PFSK-1 (cell line): ENCODE measurements at regions not wholly inside any gene's neighbourhood (a gene's known extent, or its start where the extent isn't known, plus 50 kb on each side); places are given as distances from the start of the nearest gene placed in this dataset.

Experiments
- POLR2AphosphoS5 ChIP-seq: IDR thresholded peaks from 2 replicates; pipeline ENCODE4 v1.6.1; 2012; ENCODE audit warnings: low read depth, mild to moderate bottlenecking, control low read depth, low read length, moderate library complexity
- SIN3A ChIP-seq: IDR thresholded peaks from 2 replicates; pipeline ENCODE4 v1.6.1; 2012; ENCODE audit warnings: mild to moderate bottlenecking, low read length, moderate library complexity, borderline replicate concordance; ENCODE audit not compliant: insufficient read depth
- TF ChIP-seq, protein P1 (sequence below), 2 experiments: IDR thresholded peaks; 2 replicates each; pipeline versions ENCODE4 v1.6.1 to v1.8.0; 2011 to 2012; ENCODE audit warnings: low read depth in 2 of 2, low read length in 2 of 2, control low read depth in 1 of 2, inconsistent platforms in 1 of 2, mild to moderate bottlenecking in 1 of 2, moderate library complexity in 1 of 2; ENCODE audit not compliant: insufficient read depth in 1 of 2

DNA sequence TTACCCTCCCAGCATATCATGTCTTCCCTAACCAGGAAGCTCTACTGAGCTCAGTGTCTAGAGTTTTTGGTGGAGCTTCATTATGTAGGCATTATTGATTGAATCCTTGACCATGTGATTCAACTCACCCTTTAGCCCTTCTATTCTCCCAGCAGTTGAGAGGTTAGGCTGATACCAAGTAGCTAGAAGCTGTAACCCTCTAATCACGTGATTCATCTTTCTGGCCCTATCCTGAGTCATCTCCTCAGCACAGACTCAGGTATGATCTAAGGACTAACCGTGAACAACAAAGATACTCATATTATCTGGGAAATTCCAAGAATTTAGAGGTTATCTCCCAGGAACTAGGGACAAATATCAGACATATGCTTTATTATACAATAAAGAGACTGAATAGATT, 625.5 kb downstream of the JRKL start:
- TF ChIP-seq POLR2AphosphoS5 (no peak), SIN3A (no peak)
- TF ChIP-seq, protein P1, sequence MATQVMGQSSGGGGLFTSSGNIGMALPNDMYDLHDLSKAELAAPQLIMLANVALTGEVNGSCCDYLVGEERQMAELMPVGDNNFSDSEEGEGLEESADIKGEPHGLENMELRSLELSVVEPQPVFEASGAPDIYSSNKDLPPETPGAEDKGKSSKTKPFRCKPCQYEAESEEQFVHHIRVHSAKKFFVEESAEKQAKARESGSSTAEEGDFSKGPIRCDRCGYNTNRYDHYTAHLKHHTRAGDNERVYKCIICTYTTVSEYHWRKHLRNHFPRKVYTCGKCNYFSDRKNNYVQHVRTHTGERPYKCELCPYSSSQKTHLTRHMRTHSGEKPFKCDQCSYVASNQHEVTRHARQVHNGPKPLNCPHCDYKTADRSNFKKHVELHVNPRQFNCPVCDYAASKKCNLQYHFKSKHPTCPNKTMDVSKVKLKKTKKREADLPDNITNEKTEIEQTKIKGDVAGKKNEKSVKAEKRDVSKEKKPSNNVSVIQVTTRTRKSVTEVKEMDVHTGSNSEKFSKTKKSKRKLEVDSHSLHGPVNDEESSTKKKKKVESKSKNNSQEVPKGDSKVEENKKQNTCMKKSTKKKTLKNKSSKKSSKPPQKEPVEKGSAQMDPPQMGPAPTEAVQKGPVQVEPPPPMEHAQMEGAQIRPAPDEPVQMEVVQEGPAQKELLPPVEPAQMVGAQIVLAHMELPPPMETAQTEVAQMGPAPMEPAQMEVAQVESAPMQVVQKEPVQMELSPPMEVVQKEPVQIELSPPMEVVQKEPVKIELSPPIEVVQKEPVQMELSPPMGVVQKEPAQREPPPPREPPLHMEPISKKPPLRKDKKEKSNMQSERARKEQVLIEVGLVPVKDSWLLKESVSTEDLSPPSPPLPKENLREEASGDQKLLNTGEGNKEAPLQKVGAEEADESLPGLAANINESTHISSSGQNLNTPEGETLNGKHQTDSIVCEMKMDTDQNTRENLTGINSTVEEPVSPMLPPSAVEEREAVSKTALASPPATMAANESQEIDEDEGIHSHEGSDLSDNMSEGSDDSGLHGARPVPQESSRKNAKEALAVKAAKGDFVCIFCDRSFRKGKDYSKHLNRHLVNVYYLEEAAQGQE (IDR thresholded peaks at IDR 0.05; ENCODE audit: insufficient read depth in 1 of 2, low read depth in 2 of 2, low read length in 2 of 2) = no peak
